ENCODE measurements at regions not wholly inside any gene's neighbourhood (a gene's known extent, or its start where the extent isn't known, plus 50 kb on each side); places are given as distances from the start of the nearest gene placed in this dataset.

GRCh38 chr6:166055801-166056200 lies 111.8 kb downstream of the TBXT start:
- no peak overlapping the region for H3K27ac Mint-ChIP-seq
- no peaks in the 10 kb centered on the region for H3K4me1 ChIP-seq (ENCODE audit: control insufficient read depth in 2 of 2, insufficient read depth in 2 of 2, low read length in 2 of 2)
- H3K27me3 Mint-ChIP-seq, result peaks cover 0 to 47% (median 30%) of the 10 kb centered on the region in 5 donors
- no peak overlapping the region for H3K4me3 Mint-ChIP-seq
- no peak for DNase-seq
- ChIA-PET POLR2A (no interaction called here), CTCF (no interaction called here)
- H3K27ac ChIP-seq (ENCODE audit: low read depth, low read length), result no peak overlapping the region
- intact Hi-C loops (cut with micrococcal nuclease), result no loop called here
- no peaks in the 10 kb centered on the region for H3K36me3 ChIP-seq (ENCODE audit: control insufficient read depth in 2 of 3, insufficient read depth in 3 of 3, low read length in 3 of 3)
- H3K9me3 Mint-ChIP-seq, result peaks cover 10 to 52% (median 27%) of the 10 kb centered on the region in 11 donors
- H3K9me3 ChIP-seq (ENCODE audit: control insufficient read depth in 2 of 3, low read length in 3 of 3), result peaks cover 0 to 17% (median 0%) of the 10 kb centered on the region in 3 experiments
- no peaks in the 10 kb centered on the region for H3K4me1 Mint-ChIP-seq
- peaks cover 0 to 10% (median 0%) of the 10 kb centered on the region in 5 donors for H3K36me3 Mint-ChIP-seq
- H3K4me3 ChIP-seq (ENCODE audit: low read length), result no peak overlapping the region
- no peaks in the 10 kb centered on the region for H3K27me3 ChIP-seq (ENCODE audit: control insufficient read depth in 2 of 2, insufficient read depth in 2 of 2, low read length in 2 of 2)
- ATAC-seq, result no peak

GRCh38 chr6:166052837-166053236 lies 114.8 kb downstream of the TBXT start:
- H3K4me3 Mint-ChIP-seq, result no peak overlapping the region
- DNase-seq (no peak), ATAC-seq (no peak)
- Histone ChIP-seq H3K27ac (ENCODE audit: low read depth, low read length) (no peak overlapping the region), H3K4me3 (ENCODE audit: low read length) (no peak overlapping the region), H3K36me3 (ENCODE audit: control insufficient read depth in 2 of 3, insufficient read depth in 3 of 3, low read length in 3 of 3) (no peaks in the 10 kb centered on the region), H3K4me1 (ENCODE audit: control insufficient read depth in 2 of 2, insufficient read depth in 2 of 2, low read length in 2 of 2) (no peaks in the 10 kb centered on the region), H3K27me3 (ENCODE audit: control insufficient read depth in 2 of 2, insufficient read depth in 2 of 2, low read length in 2 of 2) (no peaks in the 10 kb centered on the region), H3K9me3 (ENCODE audit: control insufficient read depth in 2 of 3, low read length in 3 of 3) (peaks cover 0 to 17% (median 0%) of the 10 kb centered on the region in 3 experiments)
- no peak overlapping the region for H3K27ac Mint-ChIP-seq
- H3K4me1 Mint-ChIP-seq, result no peaks in the 10 kb centered on the region
- intact Hi-C loops (cut with micrococcal nuclease), result no loop called here
- H3K27me3 Mint-ChIP-seq, result peaks cover 0 to 34% (median 22%) of the 10 kb centered on the region in 5 donors
- ChIA-PET CTCF (no interaction called here), POLR2A (no interaction called here)
- H3K9me3 Mint-ChIP-seq, result peaks cover 11 to 56% (median 27%) of the 10 kb centered on the region in 11 donors
- H3K36me3 Mint-ChIP-seq, result peaks cover 0 to 10% (median 0%) of the 10 kb centered on the region in 5 donors

- Mint-ChIP-seq H3K36me3 (peaks cover 0 to 6% (median 0%) of the 10 kb centered on the region in 5 donors), H3K4me1 (no peaks in the 10 kb centered on the region), H3K4me3 (no peak overlapping the region), H3K27ac (no peak overlapping the region), H3K9me3 (peaks cover 8 to 43% (median 21%) of the 10 kb centered on the region in 11 donors), H3K27me3 (peaks cover 0 to 30% (median 12%) of the 10 kb centered on the region in 5 donors)
- H3K27ac ChIP-seq (ENCODE audit: low read depth, low read length), result no peak overlapping the region
- peaks cover 0 to 17% (median 0%) of the 10 kb centered on the region in 3 experiments for H3K9me3 ChIP-seq (ENCODE audit: control insufficient read depth in 2 of 3, low read length in 3 of 3)
- DNase-seq (no peak), ATAC-seq (no peak)
- CTCF ChIA-PET, result no interaction called here
- intact Hi-C loops (cut with micrococcal nuclease), result no loop called here
- POLR2A ChIA-PET, result no interaction called here
- no peaks in the 10 kb centered on the region for H3K4me1 ChIP-seq (ENCODE audit: control insufficient read depth in 2 of 2, insufficient read depth in 2 of 2, low read length in 2 of 2)
- no peaks in the 10 kb centered on the region for H3K36me3 ChIP-seq (ENCODE audit: control insufficient read depth in 2 of 3, insufficient read depth in 3 of 3, low read length in 3 of 3)
- no peak overlapping the region for H3K4me3 ChIP-seq (ENCODE audit: low read length)
- H3K27me3 ChIP-seq (ENCODE audit: control insufficient read depth in 2 of 2, insufficient read depth in 2 of 2, low read length in 2 of 2), result no peaks in the 10 kb centered on the region
Observed at GRCh38 chr6:166050559-166050958, 117.1 kb downstream of the TBXT start.

- H3K9me3 ChIP-seq (ENCODE audit: control insufficient read depth in 2 of 3, low read length in 3 of 3), result no peaks in the 10 kb centered on the region
- H3K27ac Mint-ChIP-seq, result no peak overlapping the region
- H3K4me1 ChIP-seq (ENCODE audit: control insufficient read depth in 2 of 2, insufficient read depth in 2 of 2, low read length in 2 of 2), result no peaks in the 10 kb centered on the region
- intact Hi-C loops (cut with micrococcal nuclease), result no loop called here
- H3K4me1 Mint-ChIP-seq, result no peaks in the 10 kb centered on the region
- no peak overlapping the region for H3K27ac ChIP-seq (ENCODE audit: low read depth, low read length)
- H3K36me3 Mint-ChIP-seq, result no peaks in the 10 kb centered on the region
- peaks cover 0 to 36% (median 21%) of the 10 kb centered on the region in 5 donors for H3K27me3 Mint-ChIP-seq
- peaks cover 0 to 12% (median 4%) of the 10 kb centered on the region in 11 donors for H3K9me3 Mint-ChIP-seq
- H3K27me3 ChIP-seq (ENCODE audit: control insufficient read depth in 2 of 2, insufficient read depth in 2 of 2, low read length in 2 of 2), result no peaks in the 10 kb centered on the region
- no peak overlapping the region for H3K4me3 ChIP-seq (ENCODE audit: low read length)
- ChIA-PET CTCF (no interaction called here), POLR2A (no interaction called here)
- no peaks in the 10 kb centered on the region for H3K36me3 ChIP-seq (ENCODE audit: control insufficient read depth in 2 of 3, insufficient read depth in 3 of 3, low read length in 3 of 3)
- ATAC-seq (no peak), DNase-seq (no peak)
- no peak overlapping the region for H3K4me3 Mint-ChIP-seq
Observed at GRCh38 chr6:166046982-166047381, 120.7 kb downstream of the TBXT start.

- ChIA-PET CTCF (no interaction called here), POLR2A (no interaction called here)
- no peaks in the 10 kb centered on the region for H3K4me1 ChIP-seq (ENCODE audit: control insufficient read depth in 2 of 2, insufficient read depth in 2 of 2, low read length in 2 of 2)
Observed at GRCh38 chr6:166046226-166046625, 121.4 kb downstream of the TBXT start.

GRCh38 chr6:166045860-166046200 lies 121.8 kb downstream of the TBXT start:
- H3K27me3 Mint-ChIP-seq, result peaks cover 0 to 44% (median 24%) of the 10 kb centered on the region in 5 donors
- CTCF ChIA-PET, result no interaction called here
- intact Hi-C loops (cut with micrococcal nuclease), result no loop called here

More at GRCh38 chr6:166046226-166046625, 121.4 kb downstream of the TBXT start:
- Histone ChIP-seq H3K36me3 (ENCODE audit: control insufficient read depth in 2 of 3, insufficient read depth in 3 of 3, low read length in 3 of 3) (no peaks in the 10 kb centered on the region), H3K27ac (ENCODE audit: low read depth, low read length) (no peak overlapping the region), H3K4me3 (ENCODE audit: low read length) (no peak overlapping the region), H3K27me3 (ENCODE audit: control insufficient read depth in 2 of 2, insufficient read depth in 2 of 2, low read length in 2 of 2) (no peaks in the 10 kb centered on the region), H3K9me3 (ENCODE audit: control insufficient read depth in 2 of 3, low read length in 3 of 3) (no peaks in the 10 kb centered on the region)
- intact Hi-C loops (cut with micrococcal nuclease), result no loop called here
- Mint-ChIP-seq H3K27me3 (peaks cover 0 to 40% (median 21%) of the 10 kb centered on the region in 5 donors), H3K9me3 (peaks cover 0 to 5% (median 2%) of the 10 kb centered on the region in 11 donors), H3K36me3 (no peaks in the 10 kb centered on the region), H3K4me3 (no peak overlapping the region), H3K4me1 (no peaks in the 10 kb centered on the region), H3K27ac (no peak overlapping the region)
- ATAC-seq, result no peak
- DNase-seq, result no peak

GRCh38 chr6:166045173-166045859 lies 122.3 kb downstream of the TBXT start:
- no peak overlapping the region for H3K27ac Mint-ChIP-seq
- ChIA-PET POLR2A (no interaction called here), CTCF (no interaction called here)
- Histone ChIP-seq H3K9me3 (ENCODE audit: control insufficient read depth in 2 of 3, low read length in 3 of 3) (no peaks in the 10 kb centered on the region), H3K27ac (ENCODE audit: low read depth, low read length) (no peak overlapping the region), H3K27me3 (ENCODE audit: control insufficient read depth in 2 of 2, insufficient read depth in 2 of 2, low read length in 2 of 2) (no peaks in the 10 kb centered on the region), H3K36me3 (ENCODE audit: control insufficient read depth in 2 of 3, insufficient read depth in 3 of 3, low read length in 3 of 3) (no peaks in the 10 kb centered on the region), H3K4me3 (ENCODE audit: low read length) (no peak overlapping the region), H3K4me1 (ENCODE audit: control insufficient read depth in 2 of 2, insufficient read depth in 2 of 2, low read length in 2 of 2) (no peaks in the 10 kb centered on the region)
- H3K27me3 Mint-ChIP-seq, result peaks cover 0 to 43% (median 23%) of the 10 kb centered on the region in 5 donors
- H3K4me3 Mint-ChIP-seq, result no peak overlapping the region
- DNase-seq (no peak), ATAC-seq (no peak)
- no peaks in the 10 kb centered on the region for H3K4me1 Mint-ChIP-seq
- intact Hi-C loops (cut with micrococcal nuclease), result no loop called here
- H3K9me3 Mint-ChIP-seq, result peaks cover 0 to 8% (median 1%) of the 10 kb centered on the region in 11 donors
- H3K36me3 Mint-ChIP-seq, result no peaks in the 10 kb centered on the region

More at GRCh38 chr6:166045860-166046200, 121.8 kb downstream of the TBXT start:
- H3K4me1 ChIP-seq (ENCODE audit: control insufficient read depth in 2 of 2, insufficient read depth in 2 of 2, low read length in 2 of 2), result no peaks in the 10 kb centered on the region
- ATAC-seq, result no peak
- no peaks in the 10 kb centered on the region for H3K9me3 ChIP-seq (ENCODE audit: control insufficient read depth in 2 of 3, low read length in 3 of 3)
- H3K27ac ChIP-seq (ENCODE audit: low read depth, low read length), result no peak overlapping the region
- no peak overlapping the region for H3K4me3 ChIP-seq (ENCODE audit: low read length)
- no peaks in the 10 kb centered on the region for H3K27me3 ChIP-seq (ENCODE audit: control insufficient read depth in 2 of 2, insufficient read depth in 2 of 2, low read length in 2 of 2)
- POLR2A ChIA-PET, result no interaction called here
- Mint-ChIP-seq H3K4me1 (no peaks in the 10 kb centered on the region), H3K36me3 (no peaks in the 10 kb centered on the region), H3K4me3 (no peak overlapping the region), H3K27ac (no peak overlapping the region), H3K9me3 (peaks cover 0 to 5% (median 2%) of the 10 kb centered on the region in 11 donors)
- no peaks in the 10 kb centered on the region for H3K36me3 ChIP-seq (ENCODE audit: control insufficient read depth in 2 of 3, insufficient read depth in 3 of 3, low read length in 3 of 3)
- DNase-seq, result no peak

Data from naive thymus-derived CD4-positive, alpha-beta T cell (primary cell).